H1 (cell line): ENCODE measurements at regions not wholly inside any gene's neighbourhood (a gene's known extent, or its start where the extent isn't known, plus 50 kb on each side); places are given as distances from the start of the nearest gene placed in this dataset.

Experiments
- CTCF ChIA-PET: fragments of 300-600 bp; sonication (Branson Sonifier 250); formaldehyde crosslinking; loops from one replicate; lab custom pipeline; 2021; ENCODE audit not compliant: partially characterized antibody; lab: Charles Lee
- POLR2A ChIA-PET: fragments of 300-600 bp; sonication (Branson Sonifier 250); formaldehyde crosslinking; loops from one replicate; lab custom pipeline; 2021; ENCODE audit warnings: inconsistent platforms; ENCODE audit not compliant: partially characterized antibody; lab: Charles Lee
- DNase-seq, 2 experiments: peaks; one replicate each; pipeline versions ENCODE4 v3.0.0 to v3.0.0-alpha.2; 2010 to 2022; ENCODE audit warnings: low spot score in 2 of 2, low read depth in 1 of 2, mixed read lengths in 1 of 2
- FAIRE-seq: peaks from 2 replicates; lab custom pipeline; 2011; peaks lifted over from hg19 to GRCh38; lab: Jason Lieb, UNC
- H2AFZ ChIP-seq: 2 replicates; pipeline ENCODE4 v1.8.1; 2012; ENCODE audit warnings: low read length, inconsistent platforms
- H2AK5ac ChIP-seq: 2 replicates; pipeline ENCODE4 v1.6.1; 2013; ENCODE audit warnings: low read depth, low read length
- H2BK120ac ChIP-seq: replicated peaks from 2 replicates; pipeline ENCODE3; 2013; ENCODE audit warnings: low read depth, low read length, inconsistent platforms
- H2BK12ac ChIP-seq: 2 replicates; pipeline ENCODE4 v1.6.1; 2013; ENCODE audit warnings: low read depth, low read length
- H2BK15ac ChIP-seq: 2 replicates; pipeline ENCODE4 v1.6.1; 2013; ENCODE audit warnings: low read length
- H2BK20ac ChIP-seq: 2 replicates; pipeline ENCODE4 v1.6.1; 2013; ENCODE audit warnings: low read length
- H2BK5ac ChIP-seq: 2 replicates; pipeline ENCODE4 v1.6.1; 2013; ENCODE audit warnings: low read depth, low read length
- H3K14ac ChIP-seq: 2 replicates; pipeline ENCODE4 v1.6.1; 2013; ENCODE audit warnings: inconsistent platforms; ENCODE audit not compliant: insufficient read length
- H3K18ac ChIP-seq: 2 replicates; pipeline ENCODE4 v1.6.1; 2013; ENCODE audit warnings: low read length; ENCODE audit errors: extremely low read depth
- H3K23ac ChIP-seq: 2 replicates; pipeline ENCODE4 v1.6.1; 2013; ENCODE audit warnings: inconsistent platforms; ENCODE audit not compliant: insufficient read length
- H3K23me2 ChIP-seq: 2 replicates; pipeline ENCODE4 v1.6.1; 2013; ENCODE audit warnings: low read depth, low read length
- H3K27ac ChIP-seq: 2 replicates; pipeline ENCODE4 v1.6.1; 2011; ENCODE audit warnings: low read depth, low read length, inconsistent platforms
- H3K27me3 ChIP-seq, 4 experiments: replicated peaks in 1 of 4; 1 replicate in 1 of 4; 2 replicates in 3 of 4; pipeline versions ENCODE4 v1.6.1 to v1.8.1; 2011 to 2013; ENCODE audit warnings: low read length in 3 of 4, mild to moderate bottlenecking in 3 of 4, inconsistent platforms in 2 of 4, mixed read lengths in 2 of 4, moderate library complexity in 1 of 4; ENCODE audit not compliant: control insufficient read depth in 3 of 4, insufficient read depth in 3 of 4; ENCODE audit errors: extremely low read depth in 1 of 4
- H3K36me3 ChIP-seq, 4 experiments: 2 replicates each; pipeline versions ENCODE4 v1.6.1 to v1.8.1; 2011 to 2013; ENCODE audit warnings: mild to moderate bottlenecking in 4 of 4, low read length in 3 of 4, moderate library complexity in 2 of 4, control low read depth in 1 of 4, inconsistent platforms in 1 of 4; ENCODE audit not compliant: insufficient read depth in 4 of 4, control insufficient read depth in 2 of 4
- H3K4ac ChIP-seq: replicated peaks from 2 replicates; pipeline ENCODE3; 2013; ENCODE audit warnings: low read length, low read depth, mixed read lengths, inconsistent platforms; ENCODE audit not compliant: insufficient read length
- H3K4me1 ChIP-seq, 4 experiments: replicated peaks in 1 of 4; 1 replicate in 1 of 4; 2 replicates in 3 of 4; pipeline versions ENCODE4 v1.6.1 to v1.8.1; 2011 to 2013; ENCODE audit warnings: low read length in 3 of 4, inconsistent platforms in 2 of 4, mixed read lengths in 1 of 4; ENCODE audit not compliant: insufficient read depth in 4 of 4, control insufficient read depth in 3 of 4
- H3K4me2 ChIP-seq, 2 experiments: 2 replicates each; pipeline versions ENCODE4 v1.6.1 to v1.8.1; 2011 to 2013; ENCODE audit warnings: low read depth in 2 of 2, low read length in 2 of 2, control low read depth in 1 of 2, inconsistent platforms in 1 of 2, mild to moderate bottlenecking in 1 of 2; ENCODE audit not compliant: insufficient read depth in 1 of 2
- H3K4me3 ChIP-seq, 4 experiments: fragments of 200-600, 300-600 bp in 1 of 4; sonication (generic), shearing (Covaris generic), sonication (Bioruptor Twin) in 1 of 4; 2 replicates each; pipeline versions ENCODE4 v1.5.1 to v1.8.1; 2011 to 2016; ENCODE audit warnings: low read length in 4 of 4, low read depth in 3 of 4, control low read depth in 2 of 4, inconsistent platforms in 2 of 4, mild to moderate bottlenecking in 2 of 4, mixed read lengths in 1 of 4, moderate library complexity in 1 of 4; ENCODE audit not compliant: insufficient read depth in 2 of 4; ENCODE audit errors: extremely low read depth in 1 of 4
- H3K56ac ChIP-seq: replicated peaks from 2 replicates; pipeline ENCODE3; 2013; ENCODE audit warnings: low read depth, mild to moderate bottlenecking, mixed read lengths, low read length, inconsistent platforms; ENCODE audit not compliant: insufficient read length
- H3K79me1 ChIP-seq: 2 replicates; pipeline ENCODE4 v1.6.1; 2013; ENCODE audit warnings: low read depth, low read length, control low read depth
- H3K79me2 ChIP-seq, 2 experiments: 2 replicates each; pipeline versions ENCODE4 v1.6.1 to v1.8.1; 2012 to 2013; ENCODE audit warnings: low read length in 2 of 2, mild to moderate bottlenecking in 2 of 2, inconsistent platforms in 1 of 2; ENCODE audit not compliant: insufficient read depth in 2 of 2, control insufficient read depth in 1 of 2
- H3K9ac ChIP-seq, 4 experiments: replicated peaks in 1 of 4; 1 replicate in 1 of 4; 2 replicates in 3 of 4; pipeline versions ENCODE4 v1.6.1 to v1.8.1; 2011 to 2013; ENCODE audit warnings: low read depth in 3 of 4, low read length in 3 of 4, control low read depth in 2 of 4, mild to moderate bottlenecking in 2 of 4, moderate library complexity in 2 of 4, inconsistent platforms in 1 of 4; ENCODE audit errors: extremely low read depth in 1 of 4
- H3K9me3 ChIP-seq, 2 experiments: 2 replicates each; pipeline versions ENCODE4 v1.6.1 to v1.8.1; 2012 to 2013; ENCODE audit warnings: mild to moderate bottlenecking in 2 of 2, moderate library complexity in 2 of 2, control low read depth in 1 of 2, inconsistent platforms in 1 of 2, low read depth in 1 of 2, low read length in 1 of 2, mixed read lengths in 1 of 2; ENCODE audit not compliant: insufficient read depth in 2 of 2
- H4K20me1 ChIP-seq, 2 experiments: replicated peaks in 1 of 2; 2 replicates each; pipeline versions ENCODE3 to v1.8.1; 2011 to 2013; ENCODE audit warnings: inconsistent platforms in 2 of 2, low read length in 2 of 2, mild to moderate bottlenecking in 1 of 2; ENCODE audit not compliant: insufficient read depth in 2 of 2, control insufficient read depth in 1 of 2
- H4K5ac ChIP-seq: 2 replicates; pipeline ENCODE4 v1.6.1; 2013; ENCODE audit warnings: low read length, low read depth, mixed read lengths, inconsistent platforms; ENCODE audit not compliant: insufficient read length
- H4K8ac ChIP-seq: 2 replicates; pipeline ENCODE4 v1.8.0; 2013; ENCODE audit warnings: mild to moderate bottlenecking, moderate library complexity, low read length, inconsistent platforms; ENCODE audit not compliant: insufficient read depth; ENCODE audit errors: extremely low read depth
- H4K91ac ChIP-seq: replicated peaks from 2 replicates; pipeline ENCODE3; 2013; ENCODE audit warnings: low read length, mixed read lengths, inconsistent platforms; ENCODE audit not compliant: insufficient read length
- ATF3 ChIP-seq: IDR thresholded peaks from 2 replicates; pipeline ENCODE4 v1.6.1; 2011; ENCODE audit warnings: low read depth, mild to moderate bottlenecking, low read length; ENCODE audit not compliant: insufficient read depth
- BACH1 ChIP-seq: IDR thresholded peaks from 2 replicates; pipeline ENCODE4 v1.6.1; 2012; ENCODE audit warnings: low read length, improper control_type of control experiment
- CBX8 ChIP-seq: fragments of 300-800, 300-1000 bp; sonication (generic); IDR thresholded peaks from 2 replicates; pipeline ENCODE4 v1.7.1; 2016; ENCODE audit warnings: low read depth, low read length, borderline replicate concordance
- CHD2 ChIP-seq: IDR thresholded peaks from 2 replicates; pipeline ENCODE4 v1.6.1; 2012; ENCODE audit warnings: low read length, improper control_type of control experiment
- CREB1 ChIP-seq: IDR thresholded peaks from 2 replicates; pipeline ENCODE4 v1.6.1; 2012; ENCODE audit warnings: inconsistent platforms
- CTBP2 ChIP-seq: IDR thresholded peaks from 2 replicates; pipeline ENCODE4 v1.7.0; 2011; ENCODE audit warnings: borderline replicate concordance, mild to moderate bottlenecking, moderate library complexity, mixed read lengths, low read length; ENCODE audit not compliant: insufficient read depth, insufficient read length
- GABPA ChIP-seq: IDR thresholded peaks from 2 replicates; pipeline ENCODE4 v1.6.1; 2011; ENCODE audit warnings: mild to moderate bottlenecking, low read length, moderate library complexity, borderline replicate concordance; ENCODE audit not compliant: insufficient read depth
- JUND ChIP-seq: IDR thresholded peaks from 2 replicates; pipeline ENCODE4 v1.6.1; 2011; ENCODE audit warnings: mild to moderate bottlenecking, improper control_type of control experiment, low read length
- NRF1 ChIP-seq: IDR thresholded peaks from 2 replicates; pipeline ENCODE4 v1.6.1; 2011; ENCODE audit warnings: mild to moderate bottlenecking, low read depth, low read length, improper control_type of control experiment
- POLR2A ChIP-seq, 2 experiments: IDR thresholded peaks; 1 replicate in 1 of 2; 2 replicates in 1 of 2; pipeline ENCODE4 v1.6.1; 2011; ENCODE audit warnings: low read depth in 2 of 2, low read length in 2 of 2, mild to moderate bottlenecking in 2 of 2; ENCODE audit errors: control extremely low read depth in 1 of 2
- RBBP5 ChIP-seq: IDR thresholded peaks from 2 replicates; pipeline ENCODE4 v1.7.1; 2012; ENCODE audit warnings: low read depth, mild to moderate bottlenecking, inconsistent platforms, low read length, moderate library complexity, borderline replicate concordance
- SAP30 ChIP-seq: fragments of 300-600 bp; sonication (generic); IDR thresholded peaks from 2 replicates; pipeline ENCODE4 v1.7.1; 2012; ENCODE audit warnings: low read length, moderate library complexity, mild to moderate bottlenecking, inconsistent platforms; ENCODE audit not compliant: insufficient read depth, insufficient replicate concordance
- WGBS, 2 experiments: shearing (Covaris generic) in 1 of 2; methylation state at CpG; one replicate each; pipeline versions ENCODE4 v1.1.6 to v1.1.7; 2013 to 2015; ENCODE audit warnings: low lambda C conversion rate in 2 of 2, mixed read lengths in 2 of 2, inconsistent platforms in 1 of 2, low coverage in 1 of 2, missing lambda C conversion rate in 1 of 2; ENCODE audit not compliant: insufficient replicate concordance in 2 of 2, insufficient coverage in 1 of 2, insufficient read length in 1 of 2; ENCODE audit errors: extremely low coverage in 1 of 2, missing lambda C conversion rate in 1 of 2; 5-methylcytosine and 5-hydroxymethylcytosine counted together

- ChIA-PET POLR2A (no interaction called here), CTCF (interaction anchor here (0.9 kb wide), 1 partner anchor 19 kb away, joined by 3 read pairs; no protein-coding TSS in a partner anchor)
- no peak overlapping the region for H2BK12ac ChIP-seq
- no peaks in the 10 kb centered on the region for H3K79me1 ChIP-seq
- H2BK120ac ChIP-seq = no peak overlapping the region
- H3K36me3 ChIP-seq = no peaks in the 10 kb centered on the region
- H4K20me1 ChIP-seq = no peaks in the 10 kb centered on the region
- no peak overlapping the region for H3K9ac ChIP-seq
- H4K8ac ChIP-seq = no peak overlapping the region
- no peak overlapping the region for H4K5ac ChIP-seq
- no peak overlapping the region for H3K23ac ChIP-seq
- no peaks in the 10 kb centered on the region for H3K27me3 ChIP-seq
- FAIRE-seq = no peak
- H3K4me1 ChIP-seq = peaks cover 0 to 4% (median 0%) of the 10 kb centered on the region in 4 experiments; a peak in 1 of 7 replicates
- no peak overlapping the region for H4K91ac ChIP-seq
- WGBS, 2 experiments = 83% methylated on average over 6 of the region's 6 CpGs; no CpG with 5 or more reads in 1 of the 2 experiments
- H2AK5ac ChIP-seq = no peak overlapping the region
- no peak overlapping the region for H2BK20ac ChIP-seq
- H3K56ac ChIP-seq = no peak overlapping the region
- no peaks in the 10 kb centered on the region; the same call in 1 of the 2 replicates for H3K23me2 ChIP-seq
- H3K14ac ChIP-seq = no peak overlapping the region
- no peak for DNase-seq
- H2AFZ ChIP-seq = no peak overlapping the region
- no peak overlapping the region for H3K27ac ChIP-seq
- no peak overlapping the region for H3K18ac ChIP-seq
- TF ChIP-seq CBX8 (no peak), JUND (no peak), RBBP5 (no peak), CREB1 (no peak), POLR2A (IDR thresholded peaks at IDR 0.05; ENCODE audit: control extremely low read depth in 1 of 2, low read depth in 2 of 2, low read length in 2 of 2) (no peak), CTBP2 (no peak), NRF1 (no peak), BACH1 (no peak), SAP30 (no peak), ATF3 (no peak), GABPA (no peak), CHD2 (no peak)
- H3K79me2 ChIP-seq = no peaks in the 10 kb centered on the region
- no peaks in the 10 kb centered on the region for H3K9me3 ChIP-seq
- no peak overlapping the region for H2BK15ac ChIP-seq
- no peak overlapping the region for H2BK5ac ChIP-seq
- H3K4ac ChIP-seq = no peak overlapping the region
- H3K4me3 ChIP-seq = no peak overlapping the region
- no peak overlapping the region for H3K4me2 ChIP-seq
These were observed 139.9 kb upstream of the ADCY1 start for GRCh38 chr7:45434167-45434784.
